HCT116 (cell line): ENCODE measurements at regions not wholly inside any gene's neighbourhood (a gene's known extent, or its start where the extent isn't known, plus 50 kb on each side); places are given as distances from the start of the nearest gene placed in this dataset.

Source experiments
- ATAC-seq: fragments of 200-7000 bp; cut with Tn5 transposase; 2 replicates; pipeline ENCODE4 v1.9.1; 2020; ENCODE audit warnings: mild to moderate bottlenecking, moderate library complexity
- BruUV-seq: library from RNA; stranded (reverse); fragments of 400-500 nt; replicated peaks from 2 replicates; lab custom pipeline; 2021; lab: Mats Ljungman, UMichigan
- CTCF ChIA-PET: fragments of 300-600 bp; sonication (Branson Sonifier 250); formaldehyde crosslinking; loops from one replicate; lab custom pipeline; 2021; ENCODE audit warnings: antibody characterized with exemption; lab: Charles Lee
- POLR2A ChIA-PET: fragments of 300-600, 350-600 bp; sonication (Branson Sonifier 250); formaldehyde crosslinking; loops from one replicate; lab custom pipeline; 2021; ENCODE audit warnings: antibody characterized with exemption; lab: Charles Lee
- RAD21 ChIA-PET, 2 experiments: fragments of 300-600 bp; sonication (Branson Sonifier 250); formaldehyde crosslinking; loops; one replicate each; lab custom pipeline; 2023; ENCODE audit warnings: low total read pairs in 2 of 2; ENCODE audit not compliant: uncharacterized antibody in 2 of 2, unreplicated experiment in 2 of 2, low non-redundant PET in 1 of 2; lab: Charles Lee
- DNase-seq: peaks from one replicate; pipeline ENCODE4 v3.0.0-alpha.2; 2010; ENCODE audit warnings: low read depth, low spot score
- H2AFZ ChIP-seq: fragments of 200-600 bp; shearing (Covaris generic), sonication (generic); 2 replicates; pipeline ENCODE4 v1.6.1; 2017; ENCODE audit warnings: low read depth, mixed run types, mixed read lengths, antibody characterized with exemption, low read length; ENCODE audit not compliant: poor library complexity, severe bottlenecking
- H3K27ac ChIP-seq: 2 replicates; pipeline ENCODE4 v1.5.1; 2012; ENCODE audit warnings: low read depth, low read length
- H3K27me3 ChIP-seq: fragments of 200-600 bp; sonication (generic); 2 replicates; pipeline ENCODE4 v1.6.1; 2016; ENCODE audit warnings: mixed run types, low read length, mixed read lengths; ENCODE audit not compliant: insufficient read depth
- H3K36me3 ChIP-seq, 2 experiments: fragments of 200-500 bp in 1 of 2; fragments of 200-600 bp in 1 of 2; sonication (Bioruptor generic) in 1 of 2; sonication (generic) in 1 of 2; 2 replicates each; pipeline versions ENCODE4 v1.5.1 to v1.6.1; 2014 to 2016; ENCODE audit warnings: low read length in 2 of 2, inconsistent platforms in 1 of 2, mixed read lengths in 1 of 2, mixed run types in 1 of 2; ENCODE audit not compliant: insufficient read depth in 2 of 2, control insufficient read depth in 1 of 2
- H3K4me1 ChIP-seq, 2 experiments: fragments of 200-600 bp in 1 of 2; sonication (generic) in 1 of 2; 2 replicates each; pipeline versions ENCODE4 v1.5.1 to v1.6.1; 2012 to 2017; ENCODE audit warnings: low read length in 2 of 2, inconsistent platforms in 1 of 2, mild to moderate bottlenecking in 1 of 2, mixed read lengths in 1 of 2, mixed run types in 1 of 2, moderate library complexity in 1 of 2; ENCODE audit not compliant: insufficient read depth in 2 of 2, control insufficient read depth in 1 of 2
- H3K4me2 ChIP-seq: fragments of 200-600 bp; sonication (generic); 2 replicates; pipeline ENCODE4 v1.6.1; 2017; ENCODE audit warnings: mixed run types, low read length, mixed read lengths
- H3K4me3 ChIP-seq, 2 experiments: fragments of 200-600 bp in 1 of 2; sonication (generic) in 1 of 2; replicated peaks in 1 of 2; 2 replicates each; pipeline ENCODE4 v1.5.1; 2011 to 2016; ENCODE audit warnings: low read length in 2 of 2, control low read depth in 1 of 2, low read depth in 1 of 2, mild to moderate bottlenecking in 1 of 2, mixed read lengths in 1 of 2, mixed run types in 1 of 2
- H3K79me2 ChIP-seq: fragments of 200-600 bp; sonication (generic); 2 replicates; pipeline ENCODE4 v1.6.1; 2017; ENCODE audit warnings: mild to moderate bottlenecking, mixed run types, low read length, moderate library complexity, mixed read lengths; ENCODE audit not compliant: insufficient read depth
- H3K9ac ChIP-seq: fragments of 200-600 bp; sonication (generic); 2 replicates; pipeline ENCODE4 v1.6.1; 2016; ENCODE audit warnings: low read length, mixed read lengths
- H3K9me2 ChIP-seq: fragments of 200-600 bp; sonication (generic), shearing (Covaris generic); 2 replicates; pipeline ENCODE4 v1.6.1; 2017; ENCODE audit warnings: mixed run types, mild to moderate bottlenecking, moderate library complexity; ENCODE audit not compliant: insufficient read depth
- H3K9me3 ChIP-seq, 2 experiments: fragments of 200-500 bp in 1 of 2; fragments of 200-600 bp in 1 of 2; sonication (Bioruptor generic) in 1 of 2; sonication (generic) in 1 of 2; 2 replicates each; pipeline ENCODE4 v1.6.1; 2014 to 2017; ENCODE audit warnings: low read length in 2 of 2, mixed read lengths in 2 of 2, inconsistent platforms in 1 of 2, low read depth in 1 of 2, mild to moderate bottlenecking in 1 of 2, mixed run types in 1 of 2, moderate library complexity in 1 of 2; ENCODE audit not compliant: control insufficient read depth in 1 of 2, insufficient read depth in 1 of 2
- H4K20me1 ChIP-seq: fragments of 200-600 bp; sonication (generic), shearing (Covaris generic); 2 replicates; pipeline ENCODE4 v1.6.1; 2017; ENCODE audit warnings: mixed run types, mild to moderate bottlenecking, moderate library complexity; ENCODE audit not compliant: insufficient read depth
- CEBPB ChIP-seq: IDR thresholded peaks from 2 replicates; pipeline ENCODE4 v1.6.1; 2012; ENCODE audit warnings: low read depth
- REST ChIP-seq: IDR thresholded peaks from 2 replicates; pipeline ENCODE4 v1.6.1; 2012; ENCODE audit warnings: low read depth
- SRF ChIP-seq: IDR thresholded peaks from 2 replicates; pipeline ENCODE4 v1.6.1; 2012; ENCODE audit warnings: low read depth
- YY1 ChIP-seq: IDR thresholded peaks from 2 replicates; pipeline ENCODE4 v1.6.1; 2011; ENCODE audit warnings: low read length, low read depth, moderate library complexity, mild to moderate bottlenecking; ENCODE audit not compliant: insufficient replicate concordance; ENCODE audit errors: extremely low read depth
- intact Hi-C: fragments of 100-400 bp; cut with micrococcal nuclease; formaldehyde crosslinking; loops from 2 replicates; pipeline ENCODE4 v1.10.0; 2022
- TF ChIP-seq, protein P1 (sequence below): IDR thresholded peaks from 2 replicates; pipeline ENCODE4 v1.6.1; 2011; ENCODE audit warnings: mild to moderate bottlenecking, low read length, moderate library complexity; ENCODE audit not compliant: insufficient replicate concordance; ENCODE audit errors: extremely low read depth

DNA sequence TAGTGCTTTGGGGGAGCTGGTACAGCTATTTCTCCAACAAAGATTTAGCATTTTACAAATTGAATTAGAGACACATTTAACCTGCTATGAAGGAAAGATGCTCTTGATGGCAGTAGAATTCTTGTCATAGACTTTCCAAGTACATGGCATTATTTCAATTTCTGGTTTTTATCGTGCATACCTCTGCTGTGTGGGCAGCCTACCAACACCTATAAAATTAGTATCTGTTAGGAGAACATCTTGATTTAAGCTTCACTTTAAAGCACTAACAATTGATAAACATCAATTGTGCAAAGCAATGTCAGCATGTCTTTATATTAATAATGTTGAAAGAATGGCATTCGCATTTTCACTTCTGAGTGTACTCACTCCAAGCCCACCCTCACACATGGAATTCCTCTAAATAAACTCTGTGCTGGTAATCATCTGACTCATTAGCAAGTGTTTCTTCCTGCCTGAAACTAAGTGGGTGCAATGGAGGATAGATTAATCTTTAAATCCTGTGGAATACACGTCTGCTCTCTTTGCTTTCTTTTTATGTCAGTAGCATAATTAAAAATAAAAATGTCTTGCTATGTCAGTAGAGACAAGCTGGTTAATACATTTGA, 279.8 kb upstream of the MAGEB18 start:
- H3K4me3 ChIP-seq, result no peak overlapping the region
- H3K79me2 ChIP-seq, result no peaks in the 10 kb centered on the region
- no peaks in the 10 kb centered on the region for H3K36me3 ChIP-seq
- POLR2A ChIA-PET, result no interaction called here
- no peak for TF ChIP-seq SRF
- TF ChIP-seq REST, result no peak
- no TSS peak for BruUV-seq
- CTCF ChIA-PET, result no interaction called here
- RAD21 ChIA-PET, result no interaction called here
- H3K27me3 ChIP-seq, result no peaks in the 10 kb centered on the region
- intact Hi-C loops, result no loop called here
- no peaks in the 10 kb centered on the region for H4K20me1 ChIP-seq
- H3K4me2 ChIP-seq, result no peak overlapping the region
- H3K9me2 ChIP-seq, result no peaks in the 10 kb centered on the region
- no peak overlapping the region for H2AFZ ChIP-seq
- no peaks in the 10 kb centered on the region for H3K9me3 ChIP-seq
- ATAC-seq (no peak), DNase-seq (no peak)
- no peaks in the 10 kb centered on the region for H3K4me1 ChIP-seq
- no peak overlapping the region for H3K27ac ChIP-seq
- H3K9ac ChIP-seq, result no peak overlapping the region

DNA sequence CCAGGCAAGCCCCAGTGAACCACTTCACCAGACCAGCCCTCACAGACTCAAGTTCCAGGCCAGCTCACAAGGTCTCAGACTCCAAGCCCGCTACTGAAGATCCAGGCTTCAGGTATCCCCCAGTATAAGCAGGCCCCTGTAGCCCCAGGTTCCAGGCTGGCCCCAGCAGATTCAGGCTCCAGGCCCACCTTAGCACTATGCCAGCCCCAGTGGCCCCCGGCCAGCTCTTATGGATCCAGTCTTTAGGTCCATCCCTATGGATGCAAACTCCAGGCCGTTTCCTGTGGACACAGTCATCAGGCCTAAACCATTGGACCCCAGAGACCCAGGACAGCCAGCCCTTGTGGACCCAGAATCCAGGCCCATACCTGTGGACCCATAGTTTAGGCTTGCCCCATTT, 277.8 kb upstream of the MAGEB18 start:
- no peak overlapping the region for H3K27ac ChIP-seq
- H3K79me2 ChIP-seq, result no peaks in the 10 kb centered on the region
- no peak overlapping the region for H2AFZ ChIP-seq
- H3K4me2 ChIP-seq, result no peak overlapping the region
- H3K9ac ChIP-seq, result no peak overlapping the region
- TF ChIP-seq REST, result no peak
- TF ChIP-seq, protein P1, sequence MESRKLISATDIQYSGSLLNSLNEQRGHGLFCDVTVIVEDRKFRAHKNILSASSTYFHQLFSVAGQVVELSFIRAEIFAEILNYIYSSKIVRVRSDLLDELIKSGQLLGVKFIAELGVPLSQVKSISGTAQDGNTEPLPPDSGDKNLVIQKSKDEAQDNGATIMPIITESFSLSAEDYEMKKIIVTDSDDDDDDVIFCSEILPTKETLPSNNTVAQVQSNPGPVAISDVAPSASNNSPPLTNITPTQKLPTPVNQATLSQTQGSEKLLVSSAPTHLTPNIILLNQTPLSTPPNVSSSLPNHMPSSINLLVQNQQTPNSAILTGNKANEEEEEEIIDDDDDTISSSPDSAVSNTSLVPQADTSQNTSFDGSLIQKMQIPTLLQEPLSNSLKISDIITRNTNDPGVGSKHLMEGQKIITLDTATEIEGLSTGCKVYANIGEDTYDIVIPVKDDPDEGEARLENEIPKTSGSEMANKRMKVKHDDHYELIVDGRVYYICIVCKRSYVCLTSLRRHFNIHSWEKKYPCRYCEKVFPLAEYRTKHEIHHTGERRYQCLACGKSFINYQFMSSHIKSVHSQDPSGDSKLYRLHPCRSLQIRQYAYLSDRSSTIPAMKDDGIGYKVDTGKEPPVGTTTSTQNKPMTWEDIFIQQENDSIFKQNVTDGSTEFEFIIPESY, result no peak
- no peak for TF ChIP-seq CEBPB
- no peak for TF ChIP-seq YY1
- H3K36me3 ChIP-seq, result no peaks in the 10 kb centered on the region
- CTCF ChIA-PET, result no interaction called here
- no peaks in the 10 kb centered on the region for H3K9me3 ChIP-seq
- no peaks in the 10 kb centered on the region for H3K27me3 ChIP-seq
- DNase-seq, result no peak
- no peaks in the 10 kb centered on the region for H4K20me1 ChIP-seq
- no peak for ATAC-seq
- no TSS peak for BruUV-seq
- no peak overlapping the region for H3K4me3 ChIP-seq
- RAD21 ChIA-PET, result no interaction called here
- POLR2A ChIA-PET, result no interaction called here
- H3K9me2 ChIP-seq, result no peaks in the 10 kb centered on the region
- intact Hi-C loops, result no loop called here
- no peaks in the 10 kb centered on the region for H3K4me1 ChIP-seq
